AG09309 (cell line): ENCODE measurements at regions not wholly inside any gene's neighbourhood (a gene's known extent, or its start where the extent isn't known, plus 50 kb on each side); places are given as distances from the start of the nearest gene placed in this dataset.

Experiments used
- DNase-seq: peaks from one replicate; pipeline ENCODE4 v3.0.0-alpha.2; 2010; ENCODE audit warnings: low read depth
- H3K4me3 ChIP-seq: 2 replicates; pipeline ENCODE4 v1.5.1; 2011; ENCODE audit warnings: mild to moderate bottlenecking, low read depth, low read length, moderate library complexity; ENCODE audit not compliant: control insufficient read depth
- CTCF ChIP-seq: IDR thresholded peaks from 2 replicates; pipeline ENCODE4 v1.5.1; 2011; ENCODE audit warnings: mild to moderate bottlenecking, low read depth, low read length, inconsistent platforms; ENCODE audit not compliant: insufficient read depth, control insufficient read depth; ENCODE audit errors: missing control alignments

- no peak for TF ChIP-seq CTCF
- no peak for DNase-seq
- H3K4me3 ChIP-seq: no peak overlapping the region
Observed at GRCh38 chr2:16073921-16074425, 133.6 kb downstream of the MYCN start.

GRCh38 chr2:16073471-16073870 lies 133.1 kb downstream of the MYCN start:
- TF ChIP-seq CTCF: no peak
- no peak for DNase-seq

GRCh38 chr2:16072638-16073290 lies 132.4 kb downstream of the MYCN start:
- no peak for TF ChIP-seq CTCF
- H3K4me3 ChIP-seq: no peak overlapping the region
- DNase-seq: no peak

More at GRCh38 chr2:16073471-16073870, 133.1 kb downstream of the MYCN start:
- no peak overlapping the region for H3K4me3 ChIP-seq

GRCh38 chr2:16071865-16072637 lies 131.7 kb downstream of the MYCN start:
- no peak for DNase-seq
- no peak for TF ChIP-seq CTCF
- no peak overlapping the region for H3K4me3 ChIP-seq

- TF ChIP-seq CTCF: no peak
- H3K4me3 ChIP-seq: no peak overlapping the region
- DNase-seq: no peak
Observed at GRCh38 chr2:16071039-16071864, 130.9 kb downstream of the MYCN start.

GRCh38 chr2:16070648-16070971 lies 130.3 kb downstream of the MYCN start:
- no peak overlapping the region for H3K4me3 ChIP-seq
- no peak for TF ChIP-seq CTCF
- no peak for DNase-seq
